ENCODE measurements at regions not wholly inside any gene's neighbourhood (a gene's known extent, or its start where the extent isn't known, plus 50 kb on each side); places are given as distances from the start of the nearest gene placed in this dataset.

GRCh38 chr12:111006621-111007020 lies 86.2 kb upstream of the MYL2 start:
- no peak for DNase-seq

- DNase-seq, result no peak
Measured at GRCh38 chr12:110998971-110999370, 78.6 kb upstream of the MYL2 start.

DNA sequence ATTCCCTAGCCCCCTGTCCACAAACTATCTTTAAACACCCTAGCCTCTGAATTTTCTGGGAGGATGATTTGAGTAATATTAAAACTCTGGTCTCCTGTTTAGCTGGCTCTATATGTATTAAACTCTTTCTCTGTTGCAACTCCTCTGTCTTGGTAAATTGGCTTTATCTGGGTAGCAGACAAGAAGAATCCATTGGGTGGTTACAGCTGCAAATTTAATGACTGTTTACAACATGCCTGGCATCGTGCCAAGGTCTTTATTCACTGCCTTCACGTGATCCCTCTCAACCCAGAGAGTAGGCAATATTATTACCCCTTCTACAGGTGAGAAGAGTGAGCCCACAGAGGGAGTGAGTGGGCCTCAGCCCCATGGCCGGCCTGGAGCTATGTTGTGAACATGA lies 77.8 kb upstream of the MYL2 start:
- DNase-seq, result peak; percentile 1

DNA sequence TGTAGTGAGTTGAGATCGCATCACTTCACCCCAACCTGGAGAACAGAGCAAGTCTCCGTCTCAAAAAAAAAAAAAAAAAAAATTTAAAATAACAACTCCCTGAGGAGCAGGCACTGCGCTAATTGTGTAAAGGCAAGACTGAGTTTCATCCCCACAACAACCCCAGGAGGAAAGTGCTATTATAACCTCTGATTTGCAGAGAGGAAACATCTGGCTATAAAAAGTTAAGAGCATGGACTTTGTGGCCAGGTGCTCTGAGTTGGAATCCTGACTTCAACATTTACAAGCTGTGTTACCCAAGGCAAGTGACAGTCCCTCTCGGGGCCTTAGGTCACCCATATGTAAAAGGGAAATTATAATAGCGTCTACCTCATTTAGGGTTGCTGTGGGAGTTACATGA lies 76.0 kb upstream of the MYL2 start:
- no peak for DNase-seq

DNA sequence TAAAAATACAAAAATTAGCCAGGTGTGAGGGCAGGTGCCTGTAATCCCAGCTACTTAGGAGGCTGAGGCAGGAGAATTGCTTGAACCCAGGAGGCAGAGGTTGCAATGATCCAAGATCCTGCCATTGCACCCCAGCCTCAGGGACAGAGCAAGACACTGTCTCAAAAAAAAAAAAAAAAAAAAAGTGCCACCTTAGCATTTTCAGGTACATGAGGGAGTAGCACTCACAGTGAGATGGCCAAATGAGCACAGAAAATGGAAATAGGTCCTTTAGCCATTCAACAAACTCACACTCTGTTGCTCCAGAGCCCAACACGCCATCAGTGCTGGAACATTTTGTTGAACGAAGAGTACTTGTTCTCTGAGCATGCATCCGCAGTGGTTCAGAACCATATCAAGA lies 75.2 kb upstream of the MYL2 start:
- DNase-seq, result no peak

- no peak for DNase-seq
Measured at GRCh38 chr12:110995016-110995415, 74.6 kb upstream of the MYL2 start.

DNA sequence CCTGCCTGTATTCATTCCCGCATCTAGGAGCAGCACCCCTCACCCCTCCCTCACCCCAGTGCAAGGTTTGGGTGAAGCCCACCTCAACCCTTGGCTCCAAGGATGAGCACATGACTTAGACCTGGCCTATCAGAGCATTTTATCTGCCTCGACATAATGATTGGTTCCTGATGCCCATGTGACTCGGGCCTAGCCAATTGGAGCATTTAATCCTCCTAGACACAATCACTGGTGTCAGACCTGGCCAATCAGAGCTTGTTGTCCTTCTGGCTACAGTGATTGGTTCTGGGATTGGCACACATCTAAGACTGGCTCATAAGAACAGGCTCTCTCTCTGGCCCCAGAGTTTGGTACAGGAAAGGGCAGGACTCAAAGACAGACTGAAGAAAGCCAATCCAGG lies 73.1 kb upstream of the MYL2 start:
- DNase-seq, result no peak

- DNase-seq, result no peak
Measured at GRCh38 chr12:110992909-110993308, 72.5 kb upstream of the MYL2 start.

DNA sequence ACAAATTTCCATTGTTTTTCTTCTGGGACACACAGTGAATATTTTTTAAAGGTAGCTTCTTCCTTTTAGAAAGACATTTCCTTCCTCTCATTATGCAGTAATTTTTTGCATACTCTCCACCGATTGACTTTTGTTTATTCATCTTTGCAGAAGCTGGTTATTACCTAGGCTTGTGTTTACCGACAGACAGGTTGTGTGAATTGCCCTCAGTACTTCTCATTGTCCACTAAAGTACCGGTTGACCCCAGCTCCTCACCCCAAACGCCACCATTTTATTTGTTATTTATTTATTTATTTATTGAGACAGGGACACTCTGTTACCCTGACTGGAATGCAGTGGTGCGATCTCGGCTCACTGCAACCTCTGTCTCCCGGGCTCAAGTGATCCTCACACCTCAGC lies 63.4 kb upstream of the MYL2 start:
- no peak for DNase-seq

DNA sequence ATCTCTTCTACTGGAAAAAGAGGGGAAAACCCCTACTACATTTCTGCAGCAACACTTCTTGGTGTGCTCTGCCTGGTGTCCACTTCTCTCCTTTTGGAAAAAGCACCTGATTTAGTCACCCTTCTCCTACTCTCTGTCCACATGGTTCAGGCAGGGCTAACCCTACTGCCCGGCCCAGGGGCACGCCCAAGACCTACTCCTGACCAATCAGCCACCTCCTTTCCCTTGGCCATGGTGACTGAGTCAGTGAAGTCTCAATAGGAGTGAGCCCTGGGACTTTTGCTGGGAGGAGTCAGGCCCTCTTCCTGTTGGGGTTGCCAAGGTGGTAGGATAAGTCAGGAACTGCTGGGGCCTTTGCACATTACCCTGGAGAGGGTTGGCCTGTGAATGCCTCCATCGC lies 52.5 kb upstream of the MYL2 start:
- no peak for DNase-seq

DNA sequence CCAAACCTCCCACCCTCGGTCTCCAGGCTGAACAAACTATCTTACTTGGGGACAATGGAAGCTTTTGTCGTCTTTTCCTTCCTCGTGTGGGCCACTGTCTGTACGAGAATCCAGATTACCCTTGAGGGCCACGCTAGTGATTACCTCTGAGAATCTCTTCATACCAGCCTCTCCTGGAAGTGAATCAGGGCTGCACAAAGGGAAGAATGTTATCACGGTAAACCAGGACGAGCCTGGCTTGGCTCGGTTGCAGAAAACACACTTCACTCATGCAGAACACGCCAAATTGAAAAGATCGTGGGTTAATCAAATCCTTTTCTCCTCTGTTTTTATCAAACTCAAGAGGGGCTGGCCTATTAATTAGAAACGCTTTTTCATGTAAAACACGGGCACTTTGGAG lies 51.6 kb upstream of the MYL2 start:
- DNase-seq, result no peak

- no peak for DNase-seq
Measured at GRCh38 chr12:110971189-110971920, 51.0 kb upstream of the MYL2 start.

Measured in hindlimb muscle (tissue), 1 donor.